Stomach smooth muscle (tissue), 2 donors: ENCODE measurements at regions not wholly inside any gene's neighbourhood (a gene's known extent, or its start where the extent isn't known, plus 50 kb on each side); places are given as distances from the start of the nearest gene placed in this dataset.

Experiments
- H3K27ac ChIP-seq: one replicate; pipeline ENCODE4 v1.7.0; 2013; ENCODE audit warnings: mild to moderate bottlenecking, low read length, inconsistent platforms
- H3K27me3 ChIP-seq, 2 donors: one replicate each; pipeline ENCODE4 v1.7.0; 2013; ENCODE audit warnings: low read length in 2 of 2; ENCODE audit not compliant: insufficient read depth in 2 of 2, control insufficient read depth in 1 of 2
- H3K36me3 ChIP-seq, 2 donors: one replicate each; pipeline ENCODE4 v1.7.0; 2013; ENCODE audit warnings: low read length in 2 of 2; ENCODE audit not compliant: control insufficient read depth in 2 of 2, insufficient read depth in 2 of 2
- H3K4me1 ChIP-seq: one replicate; pipeline ENCODE4 v1.7.0; 2013; ENCODE audit warnings: low read length; ENCODE audit not compliant: control insufficient read depth, insufficient read depth
- H3K4me3 ChIP-seq, 2 donors: one replicate each; pipeline ENCODE4 v1.7.0; 2013; ENCODE audit warnings: low read length in 2 of 2
- H3K9ac ChIP-seq, 2 donors: one replicate each; pipeline ENCODE4 v1.7.0; 2013; ENCODE audit warnings: low read length in 2 of 2, mild to moderate bottlenecking in 1 of 2
- H3K9me3 ChIP-seq, 2 donors: one replicate each; pipeline ENCODE4 v1.7.0; 2013; ENCODE audit warnings: low read length in 2 of 2; ENCODE audit not compliant: control insufficient read depth in 2 of 2
- donor health status: healthy.
- donor health status: Pancreatic carcinoma.

- Histone ChIP-seq H3K27me3 (no peaks in the 10 kb centered on the region), H3K9ac (no peak overlapping the region), H3K9me3 (no peaks in the 10 kb centered on the region), H3K4me3 (no peak overlapping the region), H3K27ac (no peak overlapping the region), H3K4me1 (no peaks in the 10 kb centered on the region), H3K36me3 (no peaks in the 10 kb centered on the region)
Measured at GRCh38 chr3:26525013-26525412, 97.6 kb upstream of the LRRC3B start.

- no peak overlapping the region for H3K4me3 ChIP-seq
- peaks cover 0 to 3% of the 10 kb centered on the region in 2 donors for H3K9me3 ChIP-seq
- H3K27me3 ChIP-seq, result no peaks in the 10 kb centered on the region
- no peak overlapping the region for H3K27ac ChIP-seq
- no peak overlapping the region for H3K9ac ChIP-seq
- no peaks in the 10 kb centered on the region for H3K36me3 ChIP-seq
- H3K4me1 ChIP-seq, result no peaks in the 10 kb centered on the region
Measured at GRCh38 chr3:26535151-26535550, 87.4 kb upstream of the LRRC3B start.

DNA sequence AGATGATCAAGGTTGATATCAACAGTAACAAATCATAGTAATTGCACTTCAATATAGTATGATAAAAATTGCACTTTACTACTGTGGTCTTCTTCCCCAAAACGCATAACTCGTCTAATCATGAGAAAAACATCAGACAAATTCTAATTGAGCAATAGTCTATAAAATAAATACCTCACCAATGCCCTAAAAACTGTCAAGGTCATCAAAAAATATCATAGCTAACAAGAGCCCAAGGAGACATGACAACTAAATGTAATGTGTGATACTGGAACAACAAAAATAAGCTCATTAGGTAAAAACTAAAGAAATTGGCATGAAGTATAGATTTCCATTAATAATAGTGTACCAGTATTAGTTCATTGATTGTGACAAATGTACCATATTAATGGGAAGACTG lies 85.6 kb upstream of the LRRC3B start:
- H3K4me1 ChIP-seq, result no peaks in the 10 kb centered on the region
- H3K4me3 ChIP-seq, result no peak overlapping the region
- H3K9ac ChIP-seq, result no peak overlapping the region
- H3K36me3 ChIP-seq, result no peaks in the 10 kb centered on the region
- no peak overlapping the region for H3K27ac ChIP-seq
- no peaks in the 10 kb centered on the region for H3K27me3 ChIP-seq
- H3K9me3 ChIP-seq, result peaks cover 0 to 3% of the 10 kb centered on the region in 2 donors

DNA sequence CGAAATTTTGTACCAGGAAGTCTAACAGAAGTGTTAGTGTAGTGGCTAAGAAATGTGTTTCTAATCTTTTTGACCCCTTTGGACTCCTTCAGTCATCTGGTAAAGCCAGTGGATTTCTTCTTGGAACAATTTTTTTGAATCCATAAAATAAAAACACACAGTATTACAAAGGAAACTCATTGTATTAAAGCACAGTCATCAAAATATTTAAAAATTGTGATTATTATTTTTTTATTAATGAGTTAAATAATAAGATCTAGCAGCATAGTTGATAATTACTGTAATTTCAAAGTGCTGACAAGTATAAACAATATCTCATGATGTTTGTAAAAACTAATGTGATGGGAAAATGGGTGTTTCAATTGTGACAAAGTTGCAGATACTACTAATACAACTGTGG lies 72.2 kb upstream of the LRRC3B start:
- no peaks in the 10 kb centered on the region for H3K4me1 ChIP-seq
- H3K4me3 ChIP-seq, result no peak overlapping the region
- H3K36me3 ChIP-seq, result no peaks in the 10 kb centered on the region

DNA sequence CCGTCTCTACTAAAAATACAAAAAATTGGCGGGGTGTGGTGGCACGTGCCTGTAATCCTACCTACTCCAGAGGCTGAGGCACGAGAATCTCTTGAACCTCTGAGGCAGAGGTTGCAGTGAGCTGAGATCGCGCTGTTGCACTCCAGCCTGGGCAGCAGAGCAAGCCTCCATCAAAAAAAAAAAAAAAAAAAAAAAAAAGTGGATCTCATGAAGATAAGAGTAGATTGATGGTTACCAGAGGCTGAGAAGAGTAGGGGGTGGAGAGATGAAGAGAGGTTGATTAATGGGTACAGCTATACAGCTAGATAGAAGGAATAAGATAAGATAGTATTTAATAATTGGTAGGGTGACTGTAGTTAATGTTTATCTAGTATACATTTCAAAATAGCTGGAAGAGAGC lies 65.9 kb upstream of the LRRC3B start:
- Histone ChIP-seq H3K9ac (no peak overlapping the region), H3K27ac (no peak overlapping the region), H3K36me3 (no peaks in the 10 kb centered on the region), H3K27me3 (no peaks in the 10 kb centered on the region), H3K4me1 (no peaks in the 10 kb centered on the region), H3K4me3 (no peak overlapping the region), H3K9me3 (no peaks in the 10 kb centered on the region)

More for the DNA sequence above, 72.2 kb upstream of the LRRC3B start:
- peaks cover 0 to 2% of the 10 kb centered on the region in 2 donors for H3K9me3 ChIP-seq
- H3K9ac ChIP-seq, result no peak overlapping the region
- no peaks in the 10 kb centered on the region for H3K27me3 ChIP-seq
- H3K27ac ChIP-seq, result no peak overlapping the region

GRCh38 chr3:26558257-26558656 lies 64.3 kb upstream of the LRRC3B start:
- H3K36me3 ChIP-seq, result no peaks in the 10 kb centered on the region
- no peaks in the 10 kb centered on the region for H3K4me1 ChIP-seq
- H3K9me3 ChIP-seq, result no peaks in the 10 kb centered on the region
- no peak overlapping the region for H3K9ac ChIP-seq
- H3K27ac ChIP-seq, result no peak overlapping the region
- H3K27me3 ChIP-seq, result no peaks in the 10 kb centered on the region
- H3K4me3 ChIP-seq, result no peak overlapping the region

DNA sequence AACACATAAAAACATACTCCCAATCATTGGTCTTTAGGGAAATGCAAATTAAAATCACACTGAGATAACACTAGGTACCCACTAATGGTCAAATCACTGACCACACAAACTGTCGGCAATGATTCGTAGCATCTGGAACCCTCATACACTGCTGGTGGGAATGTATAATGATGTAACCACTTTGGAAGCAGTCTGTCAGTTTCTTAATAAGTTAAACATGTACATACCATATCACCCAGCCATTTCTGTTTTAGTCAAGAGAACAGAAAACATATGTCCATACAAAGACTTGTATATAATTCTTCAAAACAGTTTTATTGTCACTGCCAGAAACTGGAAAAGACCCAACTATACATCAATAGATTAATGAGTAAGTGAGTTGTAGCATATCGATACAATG lies 63.3 kb upstream of the LRRC3B start:
- Histone ChIP-seq H3K36me3 (no peaks in the 10 kb centered on the region), H3K9ac (no peak overlapping the region), H3K27ac (no peak overlapping the region), H3K4me1 (no peaks in the 10 kb centered on the region), H3K27me3 (no peaks in the 10 kb centered on the region), H3K9me3 (no peaks in the 10 kb centered on the region), H3K4me3 (no peak overlapping the region)

- no peak overlapping the region for H3K9ac ChIP-seq
- no peaks in the 10 kb centered on the region for H3K36me3 ChIP-seq
Measured at GRCh38 chr3:26560081-26560480, 62.5 kb upstream of the LRRC3B start.

GRCh38 chr3:26562021-26562768 lies 60.4 kb upstream of the LRRC3B start:
- Histone ChIP-seq H3K36me3 (no peaks in the 10 kb centered on the region), H3K4me1 (no peaks in the 10 kb centered on the region), H3K4me3 (no peak overlapping the region), H3K27ac (no peak overlapping the region), H3K9ac (no peak overlapping the region), H3K9me3 (no peaks in the 10 kb centered on the region), H3K27me3 (no peaks in the 10 kb centered on the region)

More at GRCh38 chr3:26560081-26560480, 62.5 kb upstream of the LRRC3B start:
- Histone ChIP-seq H3K27me3 (no peaks in the 10 kb centered on the region), H3K4me1 (no peaks in the 10 kb centered on the region), H3K9me3 (no peaks in the 10 kb centered on the region), H3K27ac (no peak overlapping the region), H3K4me3 (no peak overlapping the region)
